Ascending aorta (tissue), 2 donors: ENCODE measurements at regions not wholly inside any gene's neighbourhood (a gene's known extent, or its start where the extent isn't known, plus 50 kb on each side); places are given as distances from the start of the nearest gene placed in this dataset.

ENCODE experiments used
- DNase-seq, 2 donors: peaks; one replicate each; pipeline ENCODE4 v3.0.0-alpha.2; 2019; ENCODE audit warnings: low spot score in 2 of 2
- H3K27ac ChIP-seq, 2 donors: fragments of 200-600 bp; sonication (generic); one replicate each; pipeline ENCODE4 v1.5.1; 2016 to 2017; ENCODE audit warnings: mild to moderate bottlenecking in 1 of 2
- H3K27me3 ChIP-seq: fragments of 200-600 bp; sonication (generic); one replicate; pipeline ENCODE4 v1.5.1; 2017
- H3K36me3 ChIP-seq, 2 donors: fragments of 200-600 bp; sonication (generic); one replicate each; pipeline ENCODE4 v1.5.1; 2016
- H3K4me1 ChIP-seq, 2 donors: fragments of 200-600 bp; sonication (generic); one replicate each; pipeline ENCODE4 v1.5.1; 2016 to 2017; ENCODE audit warnings: mild to moderate bottlenecking in 1 of 2
- H3K4me3 ChIP-seq, 2 donors: fragments of 200-600 bp; sonication (generic); one replicate each; pipeline ENCODE4 v1.5.1; 2016 to 2017; ENCODE audit warnings: mild to moderate bottlenecking in 1 of 2
- H3K9me3 ChIP-seq, 2 donors: fragments of 200-600 bp; sonication (generic); one replicate each; pipeline ENCODE4 v1.5.1; 2016
- intact Hi-C: fragments of 100-400 bp; cut with DNase I; formaldehyde crosslinking; loops from one replicate; pipeline ENCODE4 v1.15.1; 2023
- TF ChIP-seq, protein P1 (sequence below), 3 experiments: fragments of 200-600 bp in 2 of 3; fragments of 450-650 bp in 1 of 3; sonication (generic) in 2 of 3; IDR thresholded peaks; one replicate each; pipeline ENCODE4 v1.5.1; 2016 to 2019; ENCODE audit warnings: antibody characterized with exemption in 3 of 3, mild to moderate bottlenecking in 1 of 3, moderate library complexity in 1 of 3

DNA sequence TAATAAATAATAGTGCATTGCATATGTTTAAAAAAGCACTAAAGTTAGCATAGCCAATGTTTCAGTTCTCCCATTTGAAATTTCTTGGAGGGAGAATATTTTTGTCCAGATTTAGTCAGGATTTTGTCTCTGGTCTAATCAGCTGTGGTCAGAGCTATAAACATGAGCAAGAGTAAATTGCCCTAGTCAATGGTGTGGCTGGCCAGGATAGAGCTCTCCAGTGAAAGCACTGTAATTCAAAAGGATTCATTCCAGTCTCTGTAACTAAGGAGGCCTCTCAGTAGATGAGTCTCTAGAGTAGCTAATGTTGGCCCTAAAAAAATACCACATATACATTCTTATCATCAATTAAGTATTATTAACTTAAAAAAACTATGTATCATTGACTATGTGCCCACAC lies 241.6 kb downstream of the CDCA7 start:
- peaks cover 0 to 4% of the 10 kb centered on the region in 2 donors for H3K9me3 ChIP-seq
- no peaks in the 10 kb centered on the region for H3K36me3 ChIP-seq
- no peaks in the 10 kb centered on the region for H3K27me3 ChIP-seq
- no peak overlapping the region for H3K4me3 ChIP-seq
- H3K4me1 ChIP-seq, result no peaks in the 10 kb centered on the region
- intact Hi-C loops, result no loop called here
- H3K27ac ChIP-seq, result no peak overlapping the region
- no peak for DNase-seq
- TF ChIP-seq, protein P1, sequence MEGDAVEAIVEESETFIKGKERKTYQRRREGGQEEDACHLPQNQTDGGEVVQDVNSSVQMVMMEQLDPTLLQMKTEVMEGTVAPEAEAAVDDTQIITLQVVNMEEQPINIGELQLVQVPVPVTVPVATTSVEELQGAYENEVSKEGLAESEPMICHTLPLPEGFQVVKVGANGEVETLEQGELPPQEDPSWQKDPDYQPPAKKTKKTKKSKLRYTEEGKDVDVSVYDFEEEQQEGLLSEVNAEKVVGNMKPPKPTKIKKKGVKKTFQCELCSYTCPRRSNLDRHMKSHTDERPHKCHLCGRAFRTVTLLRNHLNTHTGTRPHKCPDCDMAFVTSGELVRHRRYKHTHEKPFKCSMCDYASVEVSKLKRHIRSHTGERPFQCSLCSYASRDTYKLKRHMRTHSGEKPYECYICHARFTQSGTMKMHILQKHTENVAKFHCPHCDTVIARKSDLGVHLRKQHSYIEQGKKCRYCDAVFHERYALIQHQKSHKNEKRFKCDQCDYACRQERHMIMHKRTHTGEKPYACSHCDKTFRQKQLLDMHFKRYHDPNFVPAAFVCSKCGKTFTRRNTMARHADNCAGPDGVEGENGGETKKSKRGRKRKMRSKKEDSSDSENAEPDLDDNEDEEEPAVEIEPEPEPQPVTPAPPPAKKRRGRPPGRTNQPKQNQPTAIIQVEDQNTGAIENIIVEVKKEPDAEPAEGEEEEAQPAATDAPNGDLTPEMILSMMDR (IDR thresholded peaks at IDR 0.05), result no peak

DNA sequence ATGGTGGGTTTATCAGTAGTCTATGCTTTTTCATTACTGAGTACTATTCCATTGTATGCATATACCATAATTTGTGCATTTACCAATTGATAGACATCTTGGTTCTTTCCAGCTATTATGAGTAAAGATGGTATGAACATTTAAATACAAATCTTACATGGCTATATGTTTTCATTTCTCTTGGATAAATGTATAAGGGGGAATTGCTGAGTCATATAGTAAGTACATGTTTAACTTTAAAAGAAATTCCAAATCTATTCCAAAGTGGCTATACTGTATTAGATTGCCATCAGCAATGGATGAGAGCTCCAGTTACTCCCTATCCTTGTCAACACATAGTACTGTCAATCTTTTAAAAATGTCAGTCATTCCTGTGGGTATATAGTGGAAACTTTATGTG lies 243.9 kb downstream of the CDCA7 start:
- TF ChIP-seq, protein P1 (IDR thresholded peaks at IDR 0.05), result no peak
- DNase-seq, result no peak
- no peaks in the 10 kb centered on the region for H3K27me3 ChIP-seq
- H3K36me3 ChIP-seq, result no peaks in the 10 kb centered on the region
- no peak overlapping the region for H3K27ac ChIP-seq
- peaks cover 0 to 3% of the 10 kb centered on the region in 2 donors for H3K9me3 ChIP-seq
- no peaks in the 10 kb centered on the region for H3K4me1 ChIP-seq
- no peak overlapping the region for H3K4me3 ChIP-seq
- intact Hi-C loops, result no loop called here

DNA sequence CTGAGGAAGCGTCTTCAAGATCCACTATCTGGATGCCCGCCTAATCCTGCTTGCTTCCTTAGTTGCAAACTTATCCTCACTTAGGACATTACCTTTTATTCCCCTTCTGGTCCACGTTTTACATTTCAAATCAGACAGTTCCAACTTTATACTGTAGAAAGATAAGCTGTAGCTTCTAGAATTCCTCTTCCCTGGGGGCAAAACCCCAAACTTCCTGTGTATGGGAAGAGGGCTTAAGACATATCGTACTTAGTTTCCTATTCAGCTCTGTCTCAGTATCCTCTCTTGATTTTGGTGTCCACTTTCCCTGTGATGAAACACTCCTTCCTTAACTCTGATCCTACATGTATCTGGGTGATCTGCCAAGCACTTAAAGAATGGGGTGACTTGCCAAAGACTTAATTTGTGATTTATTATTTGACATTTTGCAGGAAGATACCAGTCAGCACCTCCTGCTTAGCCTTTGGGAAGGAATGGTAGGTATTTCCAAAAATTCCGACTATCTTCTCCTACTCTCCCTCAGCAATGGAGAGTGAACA lies 245.2 kb downstream of the CDCA7 start:
- Histone ChIP-seq H3K27me3 (no peaks in the 10 kb centered on the region), H3K4me1 (no peaks in the 10 kb centered on the region), H3K36me3 (no peaks in the 10 kb centered on the region), H3K9me3 (peaks cover 0 to 3% of the 10 kb centered on the region in 2 donors), H3K4me3 (no peak overlapping the region), H3K27ac (no peak overlapping the region)
- intact Hi-C loops, result no loop called here
- no peak for DNase-seq
- TF ChIP-seq, protein P1 (IDR thresholded peaks at IDR 0.05), result no peak

DNA sequence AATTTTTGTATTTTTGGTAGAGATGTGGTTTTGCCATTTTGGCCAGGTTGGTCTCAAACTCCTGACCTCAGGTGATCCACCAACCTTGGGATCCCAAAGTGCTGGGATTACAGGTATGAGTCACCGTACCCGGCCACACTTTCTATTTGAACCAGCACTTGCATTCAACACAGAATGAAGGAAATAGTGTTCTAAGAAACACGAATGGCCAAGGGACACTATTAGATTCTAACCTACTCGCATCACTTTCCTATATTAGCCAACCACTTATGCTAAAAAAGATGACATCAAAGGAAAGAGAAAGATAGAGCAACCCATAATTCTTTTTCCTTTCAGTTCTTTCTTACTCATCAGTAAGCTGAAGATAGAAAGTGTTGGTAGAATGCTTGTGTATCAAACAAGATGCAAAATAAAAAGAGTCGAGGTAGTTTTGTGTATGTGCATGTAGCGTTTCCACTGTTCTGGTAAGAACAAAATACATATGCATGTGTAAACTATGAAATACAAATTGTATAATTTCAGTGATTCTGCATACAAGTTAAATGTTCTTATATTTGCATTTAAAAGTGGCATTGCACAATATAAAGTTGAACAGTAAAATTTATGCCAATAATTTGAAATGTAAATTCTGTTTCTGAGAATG lies 247.6 kb downstream of the CDCA7 start:
- Histone ChIP-seq H3K9me3 (peaks cover 0 to 3% of the 10 kb centered on the region in 2 donors), H3K4me3 (no peak overlapping the region), H3K27ac (no peak overlapping the region), H3K27me3 (no peaks in the 10 kb centered on the region), H3K4me1 (no peaks in the 10 kb centered on the region), H3K36me3 (no peaks in the 10 kb centered on the region)
- TF ChIP-seq, protein P1 (IDR thresholded peaks at IDR 0.05), result no peak
- DNase-seq, result no peak
- intact Hi-C loops, result no loop called here

DNA sequence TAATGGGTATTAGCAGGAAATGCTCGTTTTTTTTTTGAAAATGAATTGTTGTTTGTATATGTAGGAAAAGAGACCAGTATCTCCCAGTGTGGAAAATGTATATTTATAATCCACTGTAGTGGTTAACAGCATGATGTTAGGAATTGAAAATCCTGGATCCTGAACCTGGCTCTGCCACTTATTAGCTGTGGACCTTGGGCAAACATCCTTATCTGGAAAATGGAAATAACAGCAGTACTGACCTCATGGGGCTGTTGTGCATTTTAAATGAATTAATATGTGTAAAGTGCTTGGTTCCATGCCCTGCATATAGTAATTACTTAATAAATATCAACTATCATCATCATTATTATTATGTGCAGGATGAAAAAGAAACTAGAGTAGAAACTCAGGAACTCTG lies 251.3 kb downstream of the CDCA7 start:
- no peak for DNase-seq

More for the DNA sequence above, 251.3 kb downstream of the CDCA7 start:
- no peak overlapping the region for H3K4me3 ChIP-seq
- H3K36me3 ChIP-seq, result no peaks in the 10 kb centered on the region
- TF ChIP-seq, protein P1 (IDR thresholded peaks at IDR 0.05), result no peak
- no peaks in the 10 kb centered on the region for H3K4me1 ChIP-seq
- no peak overlapping the region for H3K27ac ChIP-seq
- intact Hi-C loops, result no loop called here
- no peaks in the 10 kb centered on the region for H3K27me3 ChIP-seq
- peaks cover 0 to 3% of the 10 kb centered on the region in 2 donors for H3K9me3 ChIP-seq
